ENCODE measurements at regions not wholly inside any gene's neighbourhood (a gene's known extent, or its start where the extent isn't known, plus 50 kb on each side); places are given as distances from the start of the nearest gene placed in this dataset.
A peak's percentile ranks its signal among the peaks of the same experiment; 100 is the strongest.
"Not testable (repeated sequence)": the region's sequence is repeated elsewhere in the genome, so short reads cannot be mapped to it uniquely, and the experiment has no call there.

DNA sequence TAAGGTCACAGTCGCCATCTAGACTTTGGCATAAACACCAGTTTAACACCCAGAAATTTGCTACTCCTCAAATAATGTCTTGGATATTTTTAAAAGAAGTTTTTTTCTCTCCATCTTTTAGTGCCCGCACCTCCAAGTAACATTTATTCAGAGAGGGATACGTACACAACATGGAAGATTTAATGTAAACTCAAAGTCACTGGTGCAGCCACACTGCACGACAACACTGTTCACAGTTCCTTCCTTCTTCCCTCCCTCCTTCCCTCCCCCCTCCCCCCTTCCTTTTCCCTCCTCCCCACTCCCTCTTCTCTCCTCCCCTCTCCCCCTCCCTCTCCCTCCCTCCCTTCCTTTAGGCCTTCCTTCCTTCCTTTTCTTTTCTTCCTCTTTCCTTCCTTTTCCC is 56.5 kb downstream of the NPPC start:
- intact Hi-C loops (cut with DNase I), result no loop called here
- no peak for DNase-seq

- intact Hi-C loops (cut with DNase I), result not testable (repeated sequence)
- peak in 1 of 42 donors; percentile 17 for DNase-seq
Observed at GRCh38 chr2:231869016-231869415, 57.2 kb downstream of the NPPC start.

- DNase-seq, result no peak
- intact Hi-C loops (cut with DNase I), result no loop called here
Observed at GRCh38 chr2:231866450-231866849, 59.7 kb downstream of the NPPC start.

DNA sequence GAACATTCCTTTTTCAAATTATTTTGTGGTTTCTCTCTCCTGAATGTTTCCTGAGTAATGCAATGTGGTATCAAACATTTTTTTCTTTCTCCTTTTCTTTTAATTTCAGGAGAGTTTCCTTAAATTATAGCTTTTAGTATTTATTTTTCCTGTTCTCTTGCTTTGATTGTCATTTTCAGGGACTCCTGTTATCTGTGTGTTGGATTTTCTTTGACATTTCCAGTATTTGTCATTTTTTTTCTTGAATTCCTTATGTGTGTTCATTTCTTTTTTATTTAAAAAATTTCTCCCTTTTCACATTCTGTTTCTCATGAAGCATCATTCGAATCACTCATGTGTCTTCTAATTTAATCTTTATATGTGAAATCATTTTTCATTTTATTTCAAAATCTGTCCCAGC is 61.0 kb downstream of the NPPC start:
- no peak for DNase-seq
- intact Hi-C loops (cut with DNase I), result no loop called here

- peak in 1 of 42 donors; percentile 18 for DNase-seq
- intact Hi-C loops (cut with DNase I), result no loop called here
Observed at GRCh38 chr2:231862071-231862470, 64.1 kb downstream of the NPPC start.

- intact Hi-C loops (cut with DNase I), result no loop called here
- DNase-seq, result peak in 1 of 42 donors; percentile 15
Observed at GRCh38 chr2:231861288-231861931, 64.8 kb downstream of the NPPC start.

All from head of caudate nucleus (tissue), 42 donors.